B cell (primary cell): ENCODE measurements at regions not wholly inside any gene's neighbourhood (a gene's known extent, or its start where the extent isn't known, plus 50 kb on each side); places are given as distances from the start of the nearest gene placed in this dataset.

Experiments used
- ATAC-seq: fragments of 200-7000 bp; cut with Tn5 transposase; one replicate; pipeline ENCODE4 v1.10.0; 2021; ENCODE audit warnings: low read depth, mild to moderate bottlenecking, moderate number of reproducible peaks, moderate library complexity
- CTCF ChIA-PET: fragments of 350-600 bp; sonication (Branson Sonifier 250); formaldehyde crosslinking; loops from one replicate; lab custom pipeline; 2021; ENCODE audit warnings: antibody characterized with exemption, inconsistent platforms; lab: Charles Lee
- POLR2A ChIA-PET: fragments of 350-600 bp; sonication (Branson Sonifier 250); formaldehyde crosslinking; loops from one replicate; lab custom pipeline; 2021; ENCODE audit warnings: antibody characterized with exemption; lab: Charles Lee
- DNase-seq: peaks from one replicate; pipeline ENCODE4 v3.0.0; 2013
- H2AFZ ChIP-seq: 2 replicates; pipeline ENCODE4 v1.6.1; 2012; ENCODE audit warnings: mild to moderate bottlenecking, low read depth, low read length; ENCODE audit not compliant: insufficient read depth, poor library complexity, severe bottlenecking
- H3K27ac ChIP-seq, 2 donors: 1 replicate in 1 of 2; 2 replicates in 1 of 2; pipeline ENCODE4 v1.5.1; 2012 to 2013; ENCODE audit warnings: low read length in 2 of 2, mild to moderate bottlenecking in 2 of 2, moderate library complexity in 1 of 2
- H3K27me3 ChIP-seq, 4 experiments: fragments of 200-600 bp in 1 of 4; sonication (generic) in 1 of 4; replicated peaks in 1 of 4; 1 replicate in 2 of 4; 2 replicates in 2 of 4; pipeline versions ENCODE4 v1.6.1 to v1.7.0; 2013 to 2016; ENCODE audit warnings: low read length in 3 of 4, mild to moderate bottlenecking in 2 of 4, mixed read lengths in 1 of 4, moderate library complexity in 1 of 4; ENCODE audit not compliant: insufficient read depth in 4 of 4, control insufficient read depth in 3 of 4; ENCODE audit errors: control extremely low read depth in 1 of 4
- H3K36me3 ChIP-seq, 2 experiments: replicated peaks in 1 of 2; 1 replicate in 1 of 2; 2 replicates in 1 of 2; pipeline versions ENCODE4 v1.6.1 to v1.7.1; 2013; ENCODE audit warnings: low read length in 1 of 2; ENCODE audit not compliant: insufficient read depth in 2 of 2, control insufficient read depth in 1 of 2; ENCODE audit errors: control extremely low read depth in 1 of 2, extremely low read depth in 1 of 2
- H3K4me1 ChIP-seq, 2 donors: fragments of 200-600 bp in 1 of 2; sonication (generic) in 1 of 2; 1 replicate in 1 of 2; 2 replicates in 1 of 2; pipeline versions ENCODE4 v1.5.1 to v1.6.1; 2013 to 2017; ENCODE audit warnings: low read length in 2 of 2; ENCODE audit not compliant: control insufficient read depth in 2 of 2, insufficient read depth in 2 of 2
- H3K4me2 ChIP-seq: replicated peaks from 2 replicates; pipeline ENCODE3; 2012; ENCODE audit warnings: mild to moderate bottlenecking, low read depth, low read length; ENCODE audit not compliant: poor library complexity, severe bottlenecking
- H3K4me3 ChIP-seq, 5 experiments: fragments of 200-600 bp in 1 of 5; sonication (generic) in 1 of 5; 1 replicate in 3 of 5; 2 replicates in 2 of 5; pipeline versions ENCODE4 v1.5.1 to v1.7.0; 2011 to 2016; ENCODE audit warnings: low read length in 4 of 5, mild to moderate bottlenecking in 4 of 5, low read depth in 2 of 5, control low read depth in 1 of 5, moderate library complexity in 1 of 5; ENCODE audit not compliant: insufficient read depth in 1 of 5; ENCODE audit errors: control extremely low read depth in 1 of 5, extremely low read depth in 1 of 5
- H3K79me2 ChIP-seq: fragments of 200-600 bp; sonication (generic); one replicate; pipeline ENCODE4 v1.6.0; 2016; ENCODE audit warnings: low read length; ENCODE audit not compliant: control insufficient read depth, insufficient read depth
- H3K9ac ChIP-seq: fragments of 200-600 bp; sonication (generic); 2 replicates; pipeline ENCODE4 v1.6.1; 2017; ENCODE audit warnings: mild to moderate bottlenecking, low read length, moderate library complexity
- H3K9me3 ChIP-seq, 3 donors: one replicate each; pipeline versions ENCODE4 v1.6.1 to v1.7.1; 2013; ENCODE audit warnings: low read length in 2 of 3; ENCODE audit not compliant: control insufficient read depth in 2 of 3, insufficient read depth in 1 of 3; ENCODE audit errors: control extremely low read depth in 1 of 3
- H4K20me1 ChIP-seq: 2 replicates; pipeline ENCODE4 v1.6.0; 2012; ENCODE audit warnings: mild to moderate bottlenecking, low read length; ENCODE audit not compliant: insufficient read depth, control insufficient read depth, poor library complexity, severe bottlenecking
- H3K27ac Mint-ChIP-seq: one replicate; pipeline ENCODE4 v1.8.0; 2021; ENCODE audit warnings: mixed read lengths
- H3K27me3 Mint-ChIP-seq: one replicate; pipeline ENCODE4 v1.8.0; 2021; ENCODE audit warnings: mixed read lengths
- H3K4me1 Mint-ChIP-seq: one replicate; pipeline ENCODE4 v1.8.0; 2021; ENCODE audit warnings: mixed read lengths
- H3K4me3 Mint-ChIP-seq: one replicate; pipeline ENCODE4 v1.8.0; 2021; ENCODE audit warnings: mixed read lengths
- H3K9me3 Mint-ChIP-seq: one replicate; pipeline ENCODE4 v1.8.0; 2022; ENCODE audit warnings: mixed read lengths; ENCODE audit not compliant: insufficient read depth
- CTCF ChIP-seq: fragments of 200-600 bp; IDR thresholded peaks from one replicate; pipeline ENCODE4 v1.8.0; 2022; ENCODE audit warnings: antibody characterized with exemption, mild to moderate bottlenecking
- EZH2 ChIP-seq: IDR thresholded peaks from 2 replicates; pipeline ENCODE4 v1.6.1; 2012; ENCODE audit warnings: borderline replicate concordance, low read depth, mild to moderate bottlenecking, moderate library complexity, low read length; ENCODE audit not compliant: insufficient read depth, poor library complexity, severe bottlenecking
- WGBS: methylation state at CpG from one replicate; pipeline ENCODE4 v1.1.5; 2013; ENCODE audit warnings: missing lambda C conversion rate; ENCODE audit not compliant: insufficient coverage; 5-methylcytosine and 5-hydroxymethylcytosine counted together
- intact Hi-C: fragments of 100-400 bp; cut with micrococcal nuclease; formaldehyde crosslinking; loops from one replicate; pipeline ENCODE4 v1.10.0; 2022

GRCh38 chr5:116664988-116665387 lies 90.4 kb upstream of the SEMA6A start:
- POLR2A ChIA-PET: no interaction called here
- Histone ChIP-seq H3K4me2 (no peak overlapping the region), H3K4me1 (no peaks in the 10 kb centered on the region), H3K4me3 (no peak overlapping the region), H3K9ac (no peak overlapping the region), H4K20me1 (no peaks in the 10 kb centered on the region), H3K9me3 (peaks cover 0 to 19% (median 15%) of the 10 kb centered on the region in 3 donors), H3K27ac (no peak overlapping the region), H3K36me3 (no peaks in the 10 kb centered on the region), H2AFZ (no peak overlapping the region), H3K79me2 (no peaks in the 10 kb centered on the region), H3K27me3 (peaks cover 0 to 5% (median 0%) of the 10 kb centered on the region in 4 experiments)
- no peak overlapping the region for H3K4me3 Mint-ChIP-seq
- H3K27ac Mint-ChIP-seq: no peak overlapping the region
- no peak for TF ChIP-seq EZH2
- TF ChIP-seq CTCF: no peak
- WGBS: 73% methylated on average over 5 of the region's 5 CpGs
- no peaks in the 10 kb centered on the region for H3K4me1 Mint-ChIP-seq
- ATAC-seq (no peak), DNase-seq (no peak)
- intact Hi-C loops: no loop called here
- no peaks in the 10 kb centered on the region for H3K27me3 Mint-ChIP-seq
- H3K9me3 Mint-ChIP-seq: peaks cover 3% of the 10 kb centered on the region
- CTCF ChIA-PET: no interaction called here

- no peak for TF ChIP-seq CTCF
- no peak for TF ChIP-seq EZH2
- Mint-ChIP-seq H3K4me3 (no peak overlapping the region), H3K27me3 (no peaks in the 10 kb centered on the region), H3K9me3 (peaks cover 3% of the 10 kb centered on the region), H3K4me1 (no peaks in the 10 kb centered on the region), H3K27ac (no peak overlapping the region)
- Histone ChIP-seq H3K27ac (no peak overlapping the region), H3K79me2 (no peaks in the 10 kb centered on the region), H3K4me1 (no peaks in the 10 kb centered on the region), H3K36me3 (no peaks in the 10 kb centered on the region), H3K9ac (no peak overlapping the region), H3K4me3 (no peak overlapping the region), H3K27me3 (peaks cover 0 to 5% (median 0%) of the 10 kb centered on the region in 4 experiments), H4K20me1 (no peaks in the 10 kb centered on the region), H2AFZ (no peak overlapping the region), H3K4me2 (no peak overlapping the region), H3K9me3 (peaks cover 0 to 19% (median 15%) of the 10 kb centered on the region in 3 donors)
- no peak for DNase-seq
- WGBS: no CpG with 5 or more reads among the region's 1 CpG
- ATAC-seq: no peak
- intact Hi-C loops: no loop called here
- CTCF ChIA-PET: no interaction called here
- POLR2A ChIA-PET: no interaction called here
Measured at GRCh38 chr5:116663081-116663480, 88.5 kb upstream of the SEMA6A start.
